Testis (tissue), 2 donors: ENCODE measurements at regions not wholly inside any gene's neighbourhood (a gene's known extent, or its start where the extent isn't known, plus 50 kb on each side); places are given as distances from the start of the nearest gene placed in this dataset.

ENCODE experiments used
- DNase-seq: peaks from one replicate; pipeline ENCODE4 v3.0.0-alpha.2; 2019
- H3K27ac ChIP-seq, 2 donors: fragments of 200-600 bp; sonication (generic); one replicate each; pipeline ENCODE4 v1.5.1; 2019
- H3K27me3 ChIP-seq: fragments of 200-600 bp; sonication (generic); one replicate; pipeline ENCODE4 v1.5.1; 2019
- H3K36me3 ChIP-seq: fragments of 200-600 bp; sonication (generic); one replicate; pipeline ENCODE4 v1.5.1; 2017; ENCODE audit warnings: low read depth; ENCODE audit errors: missing control alignments
- H3K4me1 ChIP-seq: fragments of 200-600 bp; sonication (generic); one replicate; pipeline ENCODE4 v1.5.1; 2019
- H3K4me3 ChIP-seq, 2 donors: fragments of 200-600 bp; sonication (generic); one replicate each; pipeline ENCODE4 v1.5.1; 2017 to 2019
- H3K9me3 ChIP-seq: fragments of 200-600 bp; sonication (generic); one replicate; pipeline ENCODE4 v1.5.1; 2017
- CTCF ChIP-seq, 3 experiments: fragments of 450-650 bp in 2 of 3; fragments of 200-600 bp in 1 of 3; sonication (generic) in 1 of 3; IDR thresholded peaks; one replicate each; pipeline ENCODE4 v1.5.1; 2016 to 2019; ENCODE audit warnings: antibody characterized with exemption in 3 of 3, mild to moderate bottlenecking in 2 of 3, moderate library complexity in 1 of 3
- POLR2A ChIP-seq: fragments of 450-650 bp; IDR thresholded peaks from one replicate; pipeline ENCODE4 v1.6.1; 2017; ENCODE audit warnings: antibody characterized with exemption, mild to moderate bottlenecking, moderate library complexity
- WGBS, 2 donors: methylation state at CpG; one replicate each; pipeline ENCODE4 v1.1.5; 2018; 5-methylcytosine and 5-hydroxymethylcytosine counted together
- intact Hi-C: fragments of 100-400 bp; cut with DNase I; formaldehyde crosslinking; loops from one replicate; pipeline ENCODE4 v1.15.1; 2023; ENCODE audit warnings: low total_unique reads

GRCh38 chrX:109858602-109859341 is 125.7 kb upstream of the ACSL4 start:
- Histone ChIP-seq H3K27ac (no peak overlapping the region), H3K36me3 (no peaks in the 10 kb centered on the region), H3K4me3 (no peak overlapping the region), H3K27me3 (no peaks in the 10 kb centered on the region), H3K9me3 (no peaks in the 10 kb centered on the region), H3K4me1 (no peaks in the 10 kb centered on the region)
- DNase-seq = no peak
- no peak for TF ChIP-seq POLR2A
- WGBS, 2 donors = 94 to 98% methylated on average over 3 to 5 of the region's 5 CpGs
- intact Hi-C loops = no loop called here

GRCh38 chrX:109859651-109860050 is 126.6 kb upstream of the ACSL4 start:
- Histone ChIP-seq H3K36me3 (no peaks in the 10 kb centered on the region), H3K27me3 (no peaks in the 10 kb centered on the region), H3K4me1 (no peaks in the 10 kb centered on the region), H3K27ac (no peak overlapping the region), H3K9me3 (no peaks in the 10 kb centered on the region), H3K4me3 (no peak overlapping the region)
- TF ChIP-seq POLR2A (no peak), CTCF (IDR thresholded peaks at IDR 0.05) (no peak)
- no peak for DNase-seq
- intact Hi-C loops = no loop called here
- 49 to 68% methylated on average over 2 of the region's 2 CpGs for WGBS, 2 donors

- WGBS, 2 donors = 56 to 79% methylated on average over 2 of the region's 2 CpGs
- Histone ChIP-seq H3K27me3 (no peaks in the 10 kb centered on the region), H3K4me3 (no peak overlapping the region), H3K36me3 (no peaks in the 10 kb centered on the region), H3K4me1 (no peaks in the 10 kb centered on the region), H3K9me3 (no peaks in the 10 kb centered on the region), H3K27ac (no peak overlapping the region)
- intact Hi-C loops = no loop called here
- no peak for DNase-seq
- TF ChIP-seq CTCF (IDR thresholded peaks at IDR 0.05) = no peak
- TF ChIP-seq POLR2A = no peak
Observed at GRCh38 chrX:109862433-109862832, 129.4 kb upstream of the ACSL4 start.

GRCh38 chrX:109863811-109864210 is 130.8 kb upstream of the ACSL4 start:
- no peak for TF ChIP-seq POLR2A
- TF ChIP-seq CTCF (IDR thresholded peaks at IDR 0.05) = no peak
- no peak for DNase-seq
- intact Hi-C loops = no loop called here

GRCh38 chrX:109871121-109871888 is 131.6 kb upstream of the TMEM164 start:
- intact Hi-C loops = no loop called here
- 90 to 95% methylated on average over 4 of the region's 4 CpGs for WGBS, 2 donors
- Histone ChIP-seq H3K4me3 (no peak overlapping the region), H3K27me3 (no peaks in the 10 kb centered on the region), H3K36me3 (no peaks in the 10 kb centered on the region), H3K4me1 (no peaks in the 10 kb centered on the region), H3K27ac (no peak overlapping the region), H3K9me3 (no peaks in the 10 kb centered on the region)
- TF ChIP-seq POLR2A = no peak
- TF ChIP-seq CTCF (IDR thresholded peaks at IDR 0.05) = no peak
- DNase-seq = no peak

More at GRCh38 chrX:109863811-109864210, 130.8 kb upstream of the ACSL4 start:
- no peak overlapping the region for H3K4me3 ChIP-seq
- H3K27me3 ChIP-seq = no peaks in the 10 kb centered on the region
- H3K4me1 ChIP-seq = no peaks in the 10 kb centered on the region
- H3K27ac ChIP-seq = no peak overlapping the region
- no peaks in the 10 kb centered on the region for H3K9me3 ChIP-seq
- H3K36me3 ChIP-seq = no peaks in the 10 kb centered on the region
